ENCODE measurements at regions not wholly inside any gene's neighbourhood (a gene's known extent, or its start where the extent isn't known, plus 50 kb on each side); places are given as distances from the start of the nearest gene placed in this dataset.
A peak's percentile ranks its signal among the peaks of the same experiment; 100 is the strongest.

DNA sequence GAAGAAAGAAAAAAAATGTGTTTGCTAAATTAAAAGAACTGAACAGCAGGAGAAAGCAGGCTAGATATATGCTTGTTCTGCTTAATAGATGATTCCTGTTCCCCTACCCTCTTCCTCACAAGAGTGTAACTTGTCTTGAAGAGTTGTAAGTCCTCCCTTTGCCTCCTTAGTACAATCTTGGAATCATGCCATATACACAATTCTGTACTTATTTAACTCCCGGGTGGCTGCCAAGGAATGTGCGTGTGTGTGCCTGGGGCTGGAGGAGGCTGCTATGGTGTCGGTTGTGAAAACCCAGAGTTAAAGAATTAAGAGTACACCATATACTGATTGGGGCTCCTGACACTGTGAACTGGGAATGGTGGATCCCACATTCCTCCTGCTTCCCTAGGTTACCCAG lies 194.2 kb downstream of the SIPA1L2 start:
- TF ChIP-seq, protein P1, sequence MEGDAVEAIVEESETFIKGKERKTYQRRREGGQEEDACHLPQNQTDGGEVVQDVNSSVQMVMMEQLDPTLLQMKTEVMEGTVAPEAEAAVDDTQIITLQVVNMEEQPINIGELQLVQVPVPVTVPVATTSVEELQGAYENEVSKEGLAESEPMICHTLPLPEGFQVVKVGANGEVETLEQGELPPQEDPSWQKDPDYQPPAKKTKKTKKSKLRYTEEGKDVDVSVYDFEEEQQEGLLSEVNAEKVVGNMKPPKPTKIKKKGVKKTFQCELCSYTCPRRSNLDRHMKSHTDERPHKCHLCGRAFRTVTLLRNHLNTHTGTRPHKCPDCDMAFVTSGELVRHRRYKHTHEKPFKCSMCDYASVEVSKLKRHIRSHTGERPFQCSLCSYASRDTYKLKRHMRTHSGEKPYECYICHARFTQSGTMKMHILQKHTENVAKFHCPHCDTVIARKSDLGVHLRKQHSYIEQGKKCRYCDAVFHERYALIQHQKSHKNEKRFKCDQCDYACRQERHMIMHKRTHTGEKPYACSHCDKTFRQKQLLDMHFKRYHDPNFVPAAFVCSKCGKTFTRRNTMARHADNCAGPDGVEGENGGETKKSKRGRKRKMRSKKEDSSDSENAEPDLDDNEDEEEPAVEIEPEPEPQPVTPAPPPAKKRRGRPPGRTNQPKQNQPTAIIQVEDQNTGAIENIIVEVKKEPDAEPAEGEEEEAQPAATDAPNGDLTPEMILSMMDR (IDR thresholded peaks at IDR 0.05; ENCODE audit: unreplicated experiment) = no peak
- no peak overlapping the region for H3K4me3 Mint-ChIP-seq (ENCODE audit: unreplicated experiment)
- BruUV-seq (replicated peaks) = no TSS peak
- peaks cover 71% of the 10 kb centered on the region for H3K36me3 Mint-ChIP-seq (ENCODE audit: insufficient read depth, unreplicated experiment)
- intact Hi-C loops (cut with micrococcal nuclease) = no loop called here
- no peaks in the 10 kb centered on the region for H3K9me3 Mint-ChIP-seq (ENCODE audit: unreplicated experiment)
- peak; percentile 76 for DNase-seq (ENCODE audit: unreplicated experiment)
- ChIA-PET POLR2A (interaction anchor here (1.0 kb wide), 1 partner anchor 18 kb away, joined by 3 read pairs; no protein-coding TSS in a partner anchor), CTCF (interaction anchor here (0.5 to 1.7 kb wide), 5 partner anchors 34 to 580 kb away, joined by 3 to 5 read pairs (median 3); no protein-coding TSS in a partner anchor)
- H3K27ac Mint-ChIP-seq (ENCODE audit: low read depth, unreplicated experiment) = peak overlapping the region; percentile 8
- no peaks in the 10 kb centered on the region for H3K27me3 Mint-ChIP-seq (ENCODE audit: insufficient read depth, unreplicated experiment)
- peaks cover 13% of the 10 kb centered on the region for H3K4me1 Mint-ChIP-seq (ENCODE audit: insufficient read depth, unreplicated experiment)

DNA sequence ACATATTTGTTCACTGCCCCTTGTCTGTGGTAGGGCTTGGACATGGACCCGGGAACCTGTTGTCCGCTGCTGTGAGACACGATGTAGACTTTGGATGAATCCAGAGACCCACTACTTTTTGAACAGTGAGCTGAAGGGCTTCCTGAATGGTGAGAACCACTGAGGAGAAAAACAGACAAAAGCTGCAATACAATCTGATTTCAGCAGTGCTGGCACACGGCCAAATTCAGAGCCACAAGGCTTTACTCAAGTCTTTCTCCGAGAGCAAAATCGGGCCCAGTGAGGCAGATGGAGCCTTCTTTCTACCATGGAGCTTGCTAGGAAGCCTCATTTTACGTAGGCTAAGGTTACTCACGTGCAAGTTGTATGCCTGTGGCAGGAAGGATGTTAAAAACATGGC lies 197.6 kb downstream of the SIPA1L2 start:
- H3K27ac Mint-ChIP-seq (ENCODE audit: low read depth, unreplicated experiment) = no peak overlapping the region
- H3K4me1 Mint-ChIP-seq (ENCODE audit: insufficient read depth, unreplicated experiment) = peaks cover 13% of the 10 kb centered on the region
- DNase-seq (ENCODE audit: unreplicated experiment) = no peak
- ChIA-PET CTCF (interaction anchor here (0.5 to 0.6 kb wide), 2 partner anchors 501 to 532 kb away, joined by 4 to 5 read pairs; no protein-coding TSS in a partner anchor), POLR2A (interaction anchor here (0.7 to 1.2 kb wide), 2 partner anchors 10 to 68 kb away, joined by 3 read pairs; no protein-coding TSS in a partner anchor)
- BruUV-seq (replicated peaks) = no TSS peak
- no peaks in the 10 kb centered on the region for H3K9me3 Mint-ChIP-seq (ENCODE audit: unreplicated experiment)
- intact Hi-C loops (cut with micrococcal nuclease) = no loop called here
- no peak overlapping the region for H3K4me3 Mint-ChIP-seq (ENCODE audit: unreplicated experiment)
- H3K27me3 Mint-ChIP-seq (ENCODE audit: insufficient read depth, unreplicated experiment) = no peaks in the 10 kb centered on the region
- TF ChIP-seq, protein P1 (IDR thresholded peaks at IDR 0.05; ENCODE audit: unreplicated experiment) = no peak
- peaks cover 54% of the 10 kb centered on the region for H3K36me3 Mint-ChIP-seq (ENCODE audit: insufficient read depth, unreplicated experiment)

DNA sequence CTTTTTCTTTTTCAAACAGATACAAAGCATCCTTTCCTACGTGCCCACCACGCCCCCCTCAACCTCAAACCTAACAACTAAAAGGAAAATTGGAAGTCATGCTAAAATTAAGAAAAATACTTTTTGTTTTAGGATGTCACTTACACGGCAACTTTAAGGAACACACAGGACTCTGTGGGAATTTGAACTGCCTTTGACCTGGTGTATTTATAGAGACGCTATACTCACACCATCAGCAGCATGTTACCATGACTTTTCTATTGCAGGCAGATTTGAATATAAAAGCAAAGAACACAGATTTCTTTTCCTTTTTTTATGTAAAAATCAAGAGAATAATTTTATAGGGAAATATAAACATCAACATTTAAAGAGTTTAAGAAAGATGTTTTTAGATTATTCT lies 198.2 kb downstream of the SIPA1L2 start:
- H3K27ac Mint-ChIP-seq (ENCODE audit: low read depth, unreplicated experiment) = no peak overlapping the region
- no peaks in the 10 kb centered on the region for H3K9me3 Mint-ChIP-seq (ENCODE audit: unreplicated experiment)
- no peak overlapping the region for H3K4me3 Mint-ChIP-seq (ENCODE audit: unreplicated experiment)
- intact Hi-C loops (cut with micrococcal nuclease) = no loop called here
- H3K36me3 Mint-ChIP-seq (ENCODE audit: insufficient read depth, unreplicated experiment) = peaks cover 55% of the 10 kb centered on the region
- TF ChIP-seq, protein P1 (IDR thresholded peaks at IDR 0.05; ENCODE audit: unreplicated experiment) = no peak
- ChIA-PET POLR2A (interaction anchor here (1.0 to 1.2 kb wide), 2 partner anchors 10 to 19 kb away, joined by 3 read pairs; no protein-coding TSS in a partner anchor), CTCF (no interaction called here)
- H3K4me1 Mint-ChIP-seq (ENCODE audit: insufficient read depth, unreplicated experiment) = peaks cover 13% of the 10 kb centered on the region
- DNase-seq (ENCODE audit: unreplicated experiment) = no peak
- BruUV-seq (replicated peaks) = no TSS peak
- no peaks in the 10 kb centered on the region for H3K27me3 Mint-ChIP-seq (ENCODE audit: insufficient read depth, unreplicated experiment)

- H3K27me3 Mint-ChIP-seq (ENCODE audit: insufficient read depth, unreplicated experiment) = no peaks in the 10 kb centered on the region
- H3K9me3 Mint-ChIP-seq (ENCODE audit: unreplicated experiment) = no peaks in the 10 kb centered on the region
- H3K4me1 Mint-ChIP-seq (ENCODE audit: insufficient read depth, unreplicated experiment) = peaks cover 12% of the 10 kb centered on the region
- intact Hi-C loops (cut with micrococcal nuclease) = no loop called here
- H3K27ac Mint-ChIP-seq (ENCODE audit: low read depth, unreplicated experiment) = no peak overlapping the region
- peaks cover 57% of the 10 kb centered on the region for H3K36me3 Mint-ChIP-seq (ENCODE audit: insufficient read depth, unreplicated experiment)
- POLR2A ChIA-PET = interaction anchor here (1.0 kb wide), 1 partner anchor 19 kb away, joined by 3 read pairs; no protein-coding TSS in a partner anchor
- CTCF ChIA-PET = no interaction called here
- no TSS peak for BruUV-seq (replicated peaks)
- no peak for DNase-seq (ENCODE audit: unreplicated experiment)
- no peak overlapping the region for H3K4me3 Mint-ChIP-seq (ENCODE audit: unreplicated experiment)
- TF ChIP-seq, protein P1 (IDR thresholded peaks at IDR 0.05; ENCODE audit: unreplicated experiment) = no peak
Observed at GRCh38 chr1:232431326-232431725, 198.6 kb downstream of the SIPA1L2 start.

Data from MCF 10A (cell line).